ENCODE measurements at regions not wholly inside any gene's neighbourhood (a gene's known extent, or its start where the extent isn't known, plus 50 kb on each side); places are given as distances from the start of the nearest gene placed in this dataset.

DNA sequence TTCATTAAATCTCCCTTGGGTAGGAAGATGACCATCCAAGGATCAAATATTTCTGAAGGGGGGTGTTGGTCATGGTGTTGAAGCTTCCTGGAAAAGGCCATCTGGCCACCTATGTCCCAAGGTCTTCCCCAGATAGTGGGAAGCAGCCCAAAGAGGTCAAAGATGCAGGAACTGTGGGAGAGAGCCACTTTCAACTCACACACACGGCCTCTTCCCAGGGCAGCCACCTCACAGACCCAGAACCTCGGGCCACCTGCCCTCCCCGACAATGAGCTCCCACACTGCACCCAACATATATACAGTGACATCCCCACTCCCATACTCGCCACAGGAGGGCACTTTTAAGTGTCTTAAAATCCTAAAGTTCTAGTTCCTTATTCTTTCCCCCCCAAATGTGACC is 164.5 kb upstream of the ETV3 start:
- TF ChIP-seq EZH2 (IDR thresholded peaks at IDR 0.05; ENCODE audit: insufficient read depth, poor library complexity, severe bottlenecking): no peak
- TF ChIP-seq EZH2phosphoT487 (IDR thresholded peaks at IDR 0.05; ENCODE audit: insufficient read depth, low read depth): no peak
